ENCODE measurements at regions not wholly inside any gene's neighbourhood (a gene's known extent, or its start where the extent isn't known, plus 50 kb on each side); places are given as distances from the start of the nearest gene placed in this dataset.

- TF ChIP-seq, protein P1, sequence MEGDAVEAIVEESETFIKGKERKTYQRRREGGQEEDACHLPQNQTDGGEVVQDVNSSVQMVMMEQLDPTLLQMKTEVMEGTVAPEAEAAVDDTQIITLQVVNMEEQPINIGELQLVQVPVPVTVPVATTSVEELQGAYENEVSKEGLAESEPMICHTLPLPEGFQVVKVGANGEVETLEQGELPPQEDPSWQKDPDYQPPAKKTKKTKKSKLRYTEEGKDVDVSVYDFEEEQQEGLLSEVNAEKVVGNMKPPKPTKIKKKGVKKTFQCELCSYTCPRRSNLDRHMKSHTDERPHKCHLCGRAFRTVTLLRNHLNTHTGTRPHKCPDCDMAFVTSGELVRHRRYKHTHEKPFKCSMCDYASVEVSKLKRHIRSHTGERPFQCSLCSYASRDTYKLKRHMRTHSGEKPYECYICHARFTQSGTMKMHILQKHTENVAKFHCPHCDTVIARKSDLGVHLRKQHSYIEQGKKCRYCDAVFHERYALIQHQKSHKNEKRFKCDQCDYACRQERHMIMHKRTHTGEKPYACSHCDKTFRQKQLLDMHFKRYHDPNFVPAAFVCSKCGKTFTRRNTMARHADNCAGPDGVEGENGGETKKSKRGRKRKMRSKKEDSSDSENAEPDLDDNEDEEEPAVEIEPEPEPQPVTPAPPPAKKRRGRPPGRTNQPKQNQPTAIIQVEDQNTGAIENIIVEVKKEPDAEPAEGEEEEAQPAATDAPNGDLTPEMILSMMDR (IDR thresholded peaks at IDR 0.05; ENCODE audit: insufficient read depth in 1 of 2, low read depth in 1 of 2, low read length in 1 of 2, severe bottlenecking in 1 of 2, unreplicated experiment in 1 of 2) = no peak
- CTCF ChIA-PET = no interaction called here
- Histone ChIP-seq H3K4me3 (ENCODE audit: low read depth, low read length) (no peak overlapping the region), H3K27me3 (replicated peaks; ENCODE audit: control insufficient read depth, insufficient read depth, low read length) (no peaks in the 10 kb centered on the region), H3K9me3 (no peaks in the 10 kb centered on the region), H3K4me1 (no peaks in the 10 kb centered on the region), H3K36me3 (ENCODE audit: control insufficient read depth, insufficient read depth, low read length) (no peaks in the 10 kb centered on the region)
- Mint-ChIP-seq H3K9me3 (ENCODE audit: unreplicated experiment) (no peaks in the 10 kb centered on the region), H3K4me3 (ENCODE audit: unreplicated experiment) (no peak overlapping the region), H3K27ac (ENCODE audit: unreplicated experiment) (no peak overlapping the region), H3K4me1 (ENCODE audit: low read depth, unreplicated experiment) (no peaks in the 10 kb centered on the region), H3K36me3 (ENCODE audit: insufficient read depth, unreplicated experiment) (no peaks in the 10 kb centered on the region), H3K27me3 (ENCODE audit: insufficient read depth, unreplicated experiment) (no peaks in the 10 kb centered on the region)
- POLR2A ChIA-PET = no interaction called here
- peak in 1 of 2 experiments; percentile 34 for DNase-seq
- no TSS peak for BruUV-seq (replicated peaks)
- intact Hi-C loops (cut with micrococcal nuclease; ENCODE audit: unreplicated experiment) = no loop called here
Measured at GRCh38 chr1:221886743-221887414, 145.0 kb upstream of the DUSP10 start.

- intact Hi-C loops (cut with micrococcal nuclease; ENCODE audit: unreplicated experiment) = no loop called here
- TF ChIP-seq, protein P1 (IDR thresholded peaks at IDR 0.05; ENCODE audit: insufficient read depth in 1 of 2, low read depth in 1 of 2, low read length in 1 of 2, severe bottlenecking in 1 of 2, unreplicated experiment in 1 of 2) = no peak
- Mint-ChIP-seq H3K36me3 (ENCODE audit: insufficient read depth, unreplicated experiment) (no peaks in the 10 kb centered on the region), H3K9me3 (ENCODE audit: unreplicated experiment) (no peaks in the 10 kb centered on the region), H3K4me3 (ENCODE audit: unreplicated experiment) (no peak overlapping the region), H3K27ac (ENCODE audit: unreplicated experiment) (no peak overlapping the region), H3K27me3 (ENCODE audit: insufficient read depth, unreplicated experiment) (peaks cover under 1% of the 10 kb centered on the region), H3K4me1 (ENCODE audit: low read depth, unreplicated experiment) (no peaks in the 10 kb centered on the region)
- H3K4me1 ChIP-seq = no peaks in the 10 kb centered on the region
- H3K4me3 ChIP-seq (ENCODE audit: low read depth, low read length) = no peak overlapping the region
- DNase-seq = no peak
- ChIA-PET CTCF (no interaction called here), POLR2A (no interaction called here)
- no TSS peak for BruUV-seq (replicated peaks)
- H3K36me3 ChIP-seq (ENCODE audit: control insufficient read depth, insufficient read depth, low read length) = no peaks in the 10 kb centered on the region
- no peaks in the 10 kb centered on the region for H3K9me3 ChIP-seq
- H3K27me3 ChIP-seq (replicated peaks; ENCODE audit: control insufficient read depth, insufficient read depth, low read length) = no peaks in the 10 kb centered on the region
Measured at GRCh38 chr1:221886311-221886710, 144.4 kb upstream of the DUSP10 start.

- H3K4me1 ChIP-seq = no peaks in the 10 kb centered on the region
- BruUV-seq (replicated peaks) = no TSS peak
- no peaks in the 10 kb centered on the region for H3K36me3 ChIP-seq (ENCODE audit: control insufficient read depth, insufficient read depth, low read length)
- CTCF ChIA-PET = no interaction called here
- Mint-ChIP-seq H3K9me3 (ENCODE audit: unreplicated experiment) (no peaks in the 10 kb centered on the region), H3K27ac (ENCODE audit: unreplicated experiment) (no peak overlapping the region), H3K36me3 (ENCODE audit: insufficient read depth, unreplicated experiment) (no peaks in the 10 kb centered on the region), H3K27me3 (ENCODE audit: insufficient read depth, unreplicated experiment) (peaks cover 4% of the 10 kb centered on the region), H3K4me3 (ENCODE audit: unreplicated experiment) (no peak overlapping the region), H3K4me1 (ENCODE audit: low read depth, unreplicated experiment) (no peaks in the 10 kb centered on the region)
- no peaks in the 10 kb centered on the region for H3K27me3 ChIP-seq (replicated peaks; ENCODE audit: control insufficient read depth, insufficient read depth, low read length)
- H3K4me3 ChIP-seq (ENCODE audit: low read depth, low read length) = no peak overlapping the region
- intact Hi-C loops (cut with micrococcal nuclease; ENCODE audit: unreplicated experiment) = no loop called here
- H3K9me3 ChIP-seq = no peaks in the 10 kb centered on the region
- no peak for DNase-seq
- POLR2A ChIA-PET = no interaction called here
- TF ChIP-seq, protein P1 (IDR thresholded peaks at IDR 0.05; ENCODE audit: insufficient read depth in 1 of 2, low read depth in 1 of 2, low read length in 1 of 2, severe bottlenecking in 1 of 2, unreplicated experiment in 1 of 2) = no peak
Measured at GRCh38 chr1:221884821-221885220, 142.9 kb upstream of the DUSP10 start.

All from Caco-2 (cell line).